Upper lobe of left lung (tissue), 6 donors: ENCODE measurements at regions not wholly inside any gene's neighbourhood (a gene's known extent, or its start where the extent isn't known, plus 50 kb on each side); places are given as distances from the start of the nearest gene placed in this dataset.

Experiments used
- ATAC-seq, 2 donors: fragments of 200-7000 bp; cut with Tn5 transposase; one replicate each; pipeline ENCODE4 v1.9.1; 2022; ENCODE audit warnings: mild to moderate bottlenecking in 2 of 2, moderate library complexity in 2 of 2; ENCODE audit not compliant: low FRiP score in 2 of 2
- DNase-seq, 2 donors: peaks; one replicate each; pipeline ENCODE4 v3.0.0-alpha.2; 2019 to 2020
- H3K27ac ChIP-seq, 4 donors: fragments of 200-600 bp; sonication (generic); one replicate each; pipeline ENCODE4 v1.5.1; 2016 to 2019
- H3K27me3 ChIP-seq, 4 donors: fragments of 200-600 bp; sonication (generic); one replicate each; pipeline ENCODE4 v1.5.1; 2017 to 2019
- H3K36me3 ChIP-seq, 4 donors: fragments of 200-600 bp; sonication (generic); one replicate each; pipeline ENCODE4 v1.5.1; 2016 to 2019
- H3K4me1 ChIP-seq, 4 donors: fragments of 200-600 bp; sonication (generic); one replicate each; pipeline ENCODE4 v1.5.1; 2018 to 2019
- H3K4me3 ChIP-seq, 4 donors: fragments of 200-600 bp; sonication (generic); one replicate each; pipeline ENCODE4 v1.5.1; 2017 to 2019; ENCODE audit warnings: mild to moderate bottlenecking in 2 of 4, moderate library complexity in 1 of 4
- H3K9me3 ChIP-seq, 4 donors: fragments of 200-600 bp; sonication (generic); one replicate each; pipeline ENCODE4 v1.5.1; 2018 to 2019
- CTCF ChIP-seq, 6 experiments: fragments of 450-650 bp in 4 of 6; fragments of 200-600 bp in 2 of 6; sonication (generic) in 2 of 6; IDR thresholded peaks; one replicate each; pipeline ENCODE4 v1.5.1; 2016 to 2019; ENCODE audit warnings: antibody characterized with exemption in 6 of 6
- EP300 ChIP-seq, 4 donors: sonication (generic); formaldehyde crosslinking; IDR thresholded peaks; one replicate each; pipeline ENCODE4 v1.5.1; 2017; ENCODE audit warnings: antibody characterized with exemption in 4 of 4, control low read depth in 2 of 4
- POLR2A ChIP-seq, 4 donors: fragments of 450-650 bp; IDR thresholded peaks; one replicate each; pipeline ENCODE4 v1.5.1; 2016 to 2017; ENCODE audit warnings: antibody characterized with exemption in 4 of 4, mild to moderate bottlenecking in 2 of 4
- POLR2AphosphoS5 ChIP-seq, 2 donors: sonication (generic); formaldehyde crosslinking; IDR thresholded peaks; one replicate each; pipeline ENCODE4 v1.5.1; 2017; ENCODE audit warnings: antibody characterized with exemption in 2 of 2
- WGBS, 2 donors: methylation state at CpG; one replicate each; pipeline ENCODE4 v1.1.5; 2017 to 2018; 5-methylcytosine and 5-hydroxymethylcytosine counted together
- donor health status: DM: no; HTN: no; CAD: no; lungs with moderate emphysema.
- donor health status: DM: no; HTN: yes; CAD: no; lungs with severe emphysema.

GRCh38 chr13:34258646-34259386 lies 440.9 kb downstream of the RFC3 start:
- Histone ChIP-seq H3K27me3 (no peaks in the 10 kb centered on the region), H3K4me3 (no peak overlapping the region), H3K27ac (no peak overlapping the region), H3K36me3 (no peaks in the 10 kb centered on the region), H3K9me3 (no peaks in the 10 kb centered on the region), H3K4me1 (no peaks in the 10 kb centered on the region)
- TF ChIP-seq CTCF (IDR thresholded peaks at IDR 0.05), result no peak
- no peak for TF ChIP-seq EP300 (IDR thresholded peaks at IDR 0.05)
- no peak for TF ChIP-seq POLR2AphosphoS5 (IDR thresholded peaks at IDR 0.05)
- TF ChIP-seq POLR2A (IDR thresholded peaks at IDR 0.05), result no peak
- ATAC-seq (no peak), DNase-seq (no peak)
- WGBS, 2 donors, result 52 to 57% methylated on average over 4 of the region's 4 CpGs

DNA sequence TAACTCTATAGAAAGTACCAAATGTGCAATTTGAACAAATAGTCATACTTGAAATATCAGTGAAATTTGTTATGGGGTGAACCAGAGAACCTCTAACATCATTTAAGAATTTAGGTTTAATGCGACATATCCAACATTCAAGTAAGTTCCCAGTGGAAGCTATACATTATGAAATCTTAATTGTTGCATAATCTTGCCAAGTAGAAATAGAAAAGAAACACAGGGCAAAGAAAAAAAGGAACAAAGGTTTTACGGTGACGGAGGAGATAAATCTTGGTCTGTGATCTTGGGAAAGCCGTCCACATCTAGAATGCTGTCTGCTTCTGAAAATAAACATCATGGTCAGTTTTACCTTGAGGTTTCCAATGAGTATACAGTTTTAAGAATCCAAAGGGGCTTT lies 445.7 kb downstream of the RFC3 start:
- Histone ChIP-seq H3K27me3 (no peaks in the 10 kb centered on the region), H3K9me3 (no peaks in the 10 kb centered on the region), H3K4me1 (no peaks in the 10 kb centered on the region), H3K36me3 (no peaks in the 10 kb centered on the region), H3K27ac (no peak overlapping the region), H3K4me3 (no peak overlapping the region)
- DNase-seq (no peak), ATAC-seq (no peak)
- TF ChIP-seq CTCF (IDR thresholded peaks at IDR 0.05) (no peak), POLR2AphosphoS5 (IDR thresholded peaks at IDR 0.05) (no peak), EP300 (IDR thresholded peaks at IDR 0.05) (no peak), POLR2A (IDR thresholded peaks at IDR 0.05) (no peak)
- 65 to 83% methylated on average over 4 of the region's 4 CpGs for WGBS, 2 donors

DNA sequence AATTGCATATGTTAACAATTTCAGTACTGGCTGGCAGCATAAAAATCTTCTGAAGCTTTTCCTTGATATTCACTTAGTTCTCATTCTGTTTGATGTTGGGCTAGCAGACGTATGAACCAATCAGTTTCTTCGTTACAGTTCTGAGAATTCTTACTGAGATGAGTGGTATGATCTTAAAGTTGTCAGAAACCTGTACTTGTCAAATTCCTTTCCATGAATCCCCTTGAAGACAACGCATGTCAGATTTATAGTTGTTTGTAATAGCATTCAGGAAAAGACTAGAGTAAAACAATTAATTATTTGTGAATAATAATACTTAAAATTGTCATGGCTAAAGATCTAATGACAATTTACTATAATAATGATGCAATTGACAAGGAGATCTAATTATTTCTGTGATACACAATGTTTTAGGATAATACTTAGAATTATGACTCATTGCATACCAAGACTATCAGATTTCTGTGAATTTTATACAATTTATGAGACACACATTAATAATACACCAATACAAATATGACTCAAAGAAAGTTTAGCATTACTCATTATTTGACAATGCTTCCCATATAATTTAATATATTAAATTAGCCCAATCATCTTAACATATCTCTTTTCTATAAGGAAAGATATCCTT lies 447.2 kb downstream of the RFC3 start:
- TF ChIP-seq EP300 (IDR thresholded peaks at IDR 0.05) (no peak), POLR2A (IDR thresholded peaks at IDR 0.05) (no peak), CTCF (IDR thresholded peaks at IDR 0.05) (no peak), POLR2AphosphoS5 (IDR thresholded peaks at IDR 0.05) (no peak)
- DNase-seq (no peak), ATAC-seq (no peak)
- Histone ChIP-seq H3K36me3 (no peaks in the 10 kb centered on the region), H3K4me1 (no peaks in the 10 kb centered on the region), H3K9me3 (no peaks in the 10 kb centered on the region), H3K4me3 (no peak overlapping the region), H3K27me3 (no peaks in the 10 kb centered on the region), H3K27ac (no peak overlapping the region)
- WGBS, 2 donors, result 77 to 85% methylated on average over 3 of the region's 3 CpGs

DNA sequence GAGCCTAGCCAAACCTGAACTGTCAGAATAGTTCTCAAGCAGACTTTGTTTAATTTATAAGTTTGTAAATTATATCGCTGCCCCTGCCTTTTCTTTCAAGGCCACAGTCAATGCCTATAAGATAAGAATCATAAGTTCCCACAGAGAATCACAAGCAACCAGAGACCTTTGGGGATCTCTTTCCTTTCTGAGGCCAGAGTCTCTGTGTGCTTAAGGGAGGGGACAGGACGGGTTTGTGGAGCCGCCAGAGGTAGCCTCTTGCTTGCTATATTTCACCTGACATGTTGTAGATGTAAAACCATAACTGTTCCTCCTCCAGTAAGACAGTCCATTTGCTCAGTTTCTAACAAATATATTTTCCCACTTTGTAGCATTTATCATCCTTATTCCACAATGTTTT lies 458.8 kb downstream of the RFC3 start:
- Histone ChIP-seq H3K9me3 (no peaks in the 10 kb centered on the region), H3K36me3 (no peaks in the 10 kb centered on the region), H3K27me3 (no peaks in the 10 kb centered on the region), H3K4me1 (no peaks in the 10 kb centered on the region), H3K27ac (no peak overlapping the region), H3K4me3 (no peak overlapping the region)
- TF ChIP-seq EP300 (IDR thresholded peaks at IDR 0.05), result no peak
- no peak for TF ChIP-seq POLR2A (IDR thresholded peaks at IDR 0.05)
- no peak for TF ChIP-seq CTCF (IDR thresholded peaks at IDR 0.05)
- TF ChIP-seq POLR2AphosphoS5 (IDR thresholded peaks at IDR 0.05), result no peak
- WGBS, 2 donors, result 81 to 83% methylated on average over 3 of the region's 3 CpGs
- DNase-seq (no peak), ATAC-seq (no peak)

DNA sequence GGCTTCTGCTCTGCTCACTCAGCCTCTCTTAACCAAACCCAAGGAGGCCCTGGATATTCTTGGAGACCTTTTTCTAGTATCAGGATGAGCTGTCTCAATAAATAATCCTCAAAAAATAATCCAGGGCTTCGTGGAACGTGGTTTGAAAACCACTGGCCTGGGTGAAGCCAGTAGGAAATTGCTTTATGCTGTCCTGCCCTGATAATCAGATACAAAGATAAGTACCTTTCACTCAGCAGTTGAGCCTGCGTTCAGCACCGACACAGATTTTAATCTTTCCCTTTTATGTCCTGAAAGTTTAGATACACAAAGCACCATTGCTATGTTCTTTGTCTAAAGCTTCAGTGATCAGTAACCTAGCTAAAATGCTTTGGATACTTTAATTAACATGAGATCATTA lies 460.0 kb downstream of the RFC3 start:
- ATAC-seq (no peak), DNase-seq (no peak)
- Histone ChIP-seq H3K4me3 (no peak overlapping the region), H3K9me3 (no peaks in the 10 kb centered on the region), H3K36me3 (no peaks in the 10 kb centered on the region), H3K4me1 (no peaks in the 10 kb centered on the region), H3K27me3 (no peaks in the 10 kb centered on the region), H3K27ac (no peak overlapping the region)
- WGBS, 2 donors, result 16 to 33% methylated on average over 4 of the region's 4 CpGs
- no peak for TF ChIP-seq CTCF (IDR thresholded peaks at IDR 0.05)
- TF ChIP-seq POLR2A (IDR thresholded peaks at IDR 0.05), result no peak
- TF ChIP-seq EP300 (IDR thresholded peaks at IDR 0.05), result no peak
